MV-4-11 (cell line): ENCODE measurements at regions not wholly inside any gene's neighbourhood (a gene's known extent, or its start where the extent isn't known, plus 50 kb on each side); places are given as distances from the start of the nearest gene placed in this dataset.
"Not testable (repeated sequence)": the region's sequence is repeated elsewhere in the genome, so short reads cannot be mapped to it uniquely, and the experiment has no call there.

Experiments used
- DNase-seq: peaks from one replicate; lab custom pipeline; 2025; lab: John Stamatoyannopoulos, UW

GRCh38 chrX:43375136-43375535, 281.0 kb upstream of the MAOA start:
- DNase-seq = no peak

GRCh38 chrX:43380704-43381103, 275.4 kb upstream of the MAOA start:
- DNase-seq = no peak

GRCh38 chrX:43386875-43387274, 269.2 kb upstream of the MAOA start:
- no peak for DNase-seq

GRCh38 chrX:43405191-43405590, 250.9 kb upstream of the MAOA start:
- no peak for DNase-seq

- DNase-seq = peak; percentile 9
Observed at GRCh38 chrX:43423876-43424275, 232.2 kb upstream of the MAOA start.

GRCh38 chrX:43436517-43436916, 219.6 kb upstream of the MAOA start:
- no peak for DNase-seq

- DNase-seq = no peak
Observed at GRCh38 chrX:43446752-43447151, 209.3 kb upstream of the MAOA start.

GRCh38 chrX:43448688-43449087, 207.4 kb upstream of the MAOA start:
- no peak for DNase-seq

GRCh38 chrX:43450355-43450754, 205.7 kb upstream of the MAOA start:
- DNase-seq = no peak

- DNase-seq = not testable (repeated sequence)
Observed at GRCh38 chrX:43451976-43452686, 204.0 kb upstream of the MAOA start.

GRCh38 chrX:43456063-43456462, 200.0 kb upstream of the MAOA start:
- no peak for DNase-seq

- DNase-seq = no peak
Observed at GRCh38 chrX:43456906-43457305, 199.2 kb upstream of the MAOA start.

- no peak for DNase-seq
Observed at GRCh38 chrX:43467608-43468234, 188.4 kb upstream of the MAOA start.

- peak; percentile 58 for DNase-seq
Observed at GRCh38 chrX:43469391-43470054, 186.6 kb upstream of the MAOA start.

GRCh38 chrX:43474321-43474720, 181.8 kb upstream of the MAOA start:
- no peak for DNase-seq

GRCh38 chrX:43479070-43479469, 177.0 kb upstream of the MAOA start:
- no peak for DNase-seq

- DNase-seq = no peak
Observed at GRCh38 chrX:43479850-43480249, 176.2 kb upstream of the MAOA start.

GRCh38 chrX:43481576-43481975, 174.5 kb upstream of the MAOA start:
- DNase-seq = no peak

GRCh38 chrX:43493756-43494155, 162.3 kb upstream of the MAOA start:
- no peak for DNase-seq

GRCh38 chrX:43500246-43500645, 155.9 kb upstream of the MAOA start:
- DNase-seq = no peak

- peak; percentile 0 for DNase-seq
Observed at GRCh38 chrX:43500996-43501694, 155.0 kb upstream of the MAOA start.

GRCh38 chrX:43504394-43504793, 151.7 kb upstream of the MAOA start:
- no peak for DNase-seq

GRCh38 chrX:43505769-43506168, 150.3 kb upstream of the MAOA start:
- no peak for DNase-seq
